B cell (primary cell): ENCODE measurements at regions not wholly inside any gene's neighbourhood (a gene's known extent, or its start where the extent isn't known, plus 50 kb on each side); places are given as distances from the start of the nearest gene placed in this dataset.
A peak's percentile ranks its signal among the peaks of the same experiment; 100 is the strongest.

Experiments used
- ATAC-seq: fragments of 200-7000 bp; cut with Tn5 transposase; one replicate; pipeline ENCODE4 v1.10.0; 2021; ENCODE audit warnings: low read depth, mild to moderate bottlenecking, moderate number of reproducible peaks, moderate library complexity
- CTCF ChIA-PET: fragments of 350-600 bp; sonication (Branson Sonifier 250); formaldehyde crosslinking; loops from one replicate; lab custom pipeline; 2021; ENCODE audit warnings: antibody characterized with exemption, inconsistent platforms; lab: Charles Lee
- POLR2A ChIA-PET: fragments of 350-600 bp; sonication (Branson Sonifier 250); formaldehyde crosslinking; loops from one replicate; lab custom pipeline; 2021; ENCODE audit warnings: antibody characterized with exemption; lab: Charles Lee
- DNase-seq: peaks from one replicate; pipeline ENCODE4 v3.0.0; 2013
- H2AFZ ChIP-seq: 2 replicates; pipeline ENCODE4 v1.6.1; 2012; ENCODE audit warnings: mild to moderate bottlenecking, low read depth, low read length; ENCODE audit not compliant: insufficient read depth, poor library complexity, severe bottlenecking
- H3K27ac ChIP-seq, 2 donors: 1 replicate in 1 of 2; 2 replicates in 1 of 2; pipeline ENCODE4 v1.5.1; 2012 to 2013; ENCODE audit warnings: low read length in 2 of 2, mild to moderate bottlenecking in 2 of 2, moderate library complexity in 1 of 2
- H3K27me3 ChIP-seq, 4 experiments: fragments of 200-600 bp in 1 of 4; sonication (generic) in 1 of 4; replicated peaks in 1 of 4; 1 replicate in 2 of 4; 2 replicates in 2 of 4; pipeline versions ENCODE4 v1.6.1 to v1.7.0; 2013 to 2016; ENCODE audit warnings: low read length in 3 of 4, mild to moderate bottlenecking in 2 of 4, mixed read lengths in 1 of 4, moderate library complexity in 1 of 4; ENCODE audit not compliant: insufficient read depth in 4 of 4, control insufficient read depth in 3 of 4; ENCODE audit errors: control extremely low read depth in 1 of 4
- H3K36me3 ChIP-seq, 2 experiments: replicated peaks in 1 of 2; 1 replicate in 1 of 2; 2 replicates in 1 of 2; pipeline versions ENCODE4 v1.6.1 to v1.7.1; 2013; ENCODE audit warnings: low read length in 1 of 2; ENCODE audit not compliant: insufficient read depth in 2 of 2, control insufficient read depth in 1 of 2; ENCODE audit errors: control extremely low read depth in 1 of 2, extremely low read depth in 1 of 2
- H3K4me1 ChIP-seq, 2 donors: fragments of 200-600 bp in 1 of 2; sonication (generic) in 1 of 2; 1 replicate in 1 of 2; 2 replicates in 1 of 2; pipeline versions ENCODE4 v1.5.1 to v1.6.1; 2013 to 2017; ENCODE audit warnings: low read length in 2 of 2; ENCODE audit not compliant: control insufficient read depth in 2 of 2, insufficient read depth in 2 of 2
- H3K4me2 ChIP-seq: replicated peaks from 2 replicates; pipeline ENCODE3; 2012; ENCODE audit warnings: mild to moderate bottlenecking, low read depth, low read length; ENCODE audit not compliant: poor library complexity, severe bottlenecking
- H3K4me3 ChIP-seq, 5 experiments: fragments of 200-600 bp in 1 of 5; sonication (generic) in 1 of 5; 1 replicate in 3 of 5; 2 replicates in 2 of 5; pipeline versions ENCODE4 v1.5.1 to v1.7.0; 2011 to 2016; ENCODE audit warnings: low read length in 4 of 5, mild to moderate bottlenecking in 4 of 5, low read depth in 2 of 5, control low read depth in 1 of 5, moderate library complexity in 1 of 5; ENCODE audit not compliant: insufficient read depth in 1 of 5; ENCODE audit errors: control extremely low read depth in 1 of 5, extremely low read depth in 1 of 5
- H3K79me2 ChIP-seq: fragments of 200-600 bp; sonication (generic); one replicate; pipeline ENCODE4 v1.6.0; 2016; ENCODE audit warnings: low read length; ENCODE audit not compliant: control insufficient read depth, insufficient read depth
- H3K9ac ChIP-seq: fragments of 200-600 bp; sonication (generic); 2 replicates; pipeline ENCODE4 v1.6.1; 2017; ENCODE audit warnings: mild to moderate bottlenecking, low read length, moderate library complexity
- H3K9me3 ChIP-seq, 3 donors: one replicate each; pipeline versions ENCODE4 v1.6.1 to v1.7.1; 2013; ENCODE audit warnings: low read length in 2 of 3; ENCODE audit not compliant: control insufficient read depth in 2 of 3, insufficient read depth in 1 of 3; ENCODE audit errors: control extremely low read depth in 1 of 3
- H4K20me1 ChIP-seq: 2 replicates; pipeline ENCODE4 v1.6.0; 2012; ENCODE audit warnings: mild to moderate bottlenecking, low read length; ENCODE audit not compliant: insufficient read depth, control insufficient read depth, poor library complexity, severe bottlenecking
- H3K27ac Mint-ChIP-seq: one replicate; pipeline ENCODE4 v1.8.0; 2021; ENCODE audit warnings: mixed read lengths
- H3K27me3 Mint-ChIP-seq: one replicate; pipeline ENCODE4 v1.8.0; 2021; ENCODE audit warnings: mixed read lengths
- H3K4me1 Mint-ChIP-seq: one replicate; pipeline ENCODE4 v1.8.0; 2021; ENCODE audit warnings: mixed read lengths
- H3K4me3 Mint-ChIP-seq: one replicate; pipeline ENCODE4 v1.8.0; 2021; ENCODE audit warnings: mixed read lengths
- H3K9me3 Mint-ChIP-seq: one replicate; pipeline ENCODE4 v1.8.0; 2022; ENCODE audit warnings: mixed read lengths; ENCODE audit not compliant: insufficient read depth
- EZH2 ChIP-seq: IDR thresholded peaks from 2 replicates; pipeline ENCODE4 v1.6.1; 2012; ENCODE audit warnings: borderline replicate concordance, low read depth, mild to moderate bottlenecking, moderate library complexity, low read length; ENCODE audit not compliant: insufficient read depth, poor library complexity, severe bottlenecking
- WGBS: methylation state at CpG from one replicate; pipeline ENCODE4 v1.1.5; 2013; ENCODE audit warnings: missing lambda C conversion rate; ENCODE audit not compliant: insufficient coverage; 5-methylcytosine and 5-hydroxymethylcytosine counted together
- intact Hi-C: fragments of 100-400 bp; cut with micrococcal nuclease; formaldehyde crosslinking; loops from one replicate; pipeline ENCODE4 v1.10.0; 2022
- TF ChIP-seq, protein P1 (sequence below): fragments of 200-600 bp; IDR thresholded peaks from one replicate; pipeline ENCODE4 v1.8.0; 2022; ENCODE audit warnings: antibody characterized with exemption, mild to moderate bottlenecking

DNA sequence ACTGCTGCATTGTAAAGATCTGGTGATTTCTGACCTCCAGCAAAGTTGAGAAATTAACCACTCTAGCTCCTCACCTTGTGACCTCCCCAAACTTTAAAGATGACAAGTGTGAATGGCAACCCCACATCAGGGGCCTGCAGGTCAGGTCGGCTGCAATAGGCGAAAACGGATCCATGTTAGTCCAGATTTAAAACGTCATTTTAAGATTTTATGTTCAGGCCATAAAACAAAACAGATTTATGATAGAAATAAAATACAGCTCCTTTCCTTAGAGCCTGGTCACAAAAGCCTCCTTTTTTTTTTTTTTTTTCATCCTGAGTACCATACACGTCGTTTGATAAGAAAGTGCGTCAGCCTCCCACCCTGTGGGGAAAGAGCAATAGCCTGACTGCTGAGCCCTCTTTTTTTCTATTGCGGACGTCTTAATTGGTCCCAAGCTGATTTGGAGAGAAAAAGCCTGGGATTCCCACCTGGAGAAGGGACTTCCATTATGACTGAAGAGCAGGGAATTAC lies 519.2 kb upstream of the NOX3 start:
- ATAC-seq (no peak), DNase-seq (no peak)
- Histone ChIP-seq H3K9me3 (no peaks in the 10 kb centered on the region), H3K36me3 (no peaks in the 10 kb centered on the region), H3K79me2 (no peaks in the 10 kb centered on the region), H3K9ac (no peak overlapping the region), H2AFZ (no peak overlapping the region), H3K27me3 (no peaks in the 10 kb centered on the region), H3K4me3 (no peak overlapping the region), H3K4me1 (peaks cover 7 to 8% of the 10 kb centered on the region in 2 donors), H3K4me2 (no peak overlapping the region), H3K27ac (no peak overlapping the region), H4K20me1 (no peaks in the 10 kb centered on the region)
- POLR2A ChIA-PET = no interaction called here
- intact Hi-C loops = no loop called here
- Mint-ChIP-seq H3K4me1 (peaks cover 11% of the 10 kb centered on the region), H3K27ac (no peak overlapping the region), H3K27me3 (peaks cover under 1% of the 10 kb centered on the region), H3K4me3 (peak overlapping the region; percentile 27), H3K9me3 (no peaks in the 10 kb centered on the region)
- WGBS = no CpG with 5 or more reads among the region's 9 CpGs
- CTCF ChIA-PET = no interaction called here
- TF ChIP-seq, protein P1, sequence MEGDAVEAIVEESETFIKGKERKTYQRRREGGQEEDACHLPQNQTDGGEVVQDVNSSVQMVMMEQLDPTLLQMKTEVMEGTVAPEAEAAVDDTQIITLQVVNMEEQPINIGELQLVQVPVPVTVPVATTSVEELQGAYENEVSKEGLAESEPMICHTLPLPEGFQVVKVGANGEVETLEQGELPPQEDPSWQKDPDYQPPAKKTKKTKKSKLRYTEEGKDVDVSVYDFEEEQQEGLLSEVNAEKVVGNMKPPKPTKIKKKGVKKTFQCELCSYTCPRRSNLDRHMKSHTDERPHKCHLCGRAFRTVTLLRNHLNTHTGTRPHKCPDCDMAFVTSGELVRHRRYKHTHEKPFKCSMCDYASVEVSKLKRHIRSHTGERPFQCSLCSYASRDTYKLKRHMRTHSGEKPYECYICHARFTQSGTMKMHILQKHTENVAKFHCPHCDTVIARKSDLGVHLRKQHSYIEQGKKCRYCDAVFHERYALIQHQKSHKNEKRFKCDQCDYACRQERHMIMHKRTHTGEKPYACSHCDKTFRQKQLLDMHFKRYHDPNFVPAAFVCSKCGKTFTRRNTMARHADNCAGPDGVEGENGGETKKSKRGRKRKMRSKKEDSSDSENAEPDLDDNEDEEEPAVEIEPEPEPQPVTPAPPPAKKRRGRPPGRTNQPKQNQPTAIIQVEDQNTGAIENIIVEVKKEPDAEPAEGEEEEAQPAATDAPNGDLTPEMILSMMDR = no peak
- no peak for TF ChIP-seq EZH2

DNA sequence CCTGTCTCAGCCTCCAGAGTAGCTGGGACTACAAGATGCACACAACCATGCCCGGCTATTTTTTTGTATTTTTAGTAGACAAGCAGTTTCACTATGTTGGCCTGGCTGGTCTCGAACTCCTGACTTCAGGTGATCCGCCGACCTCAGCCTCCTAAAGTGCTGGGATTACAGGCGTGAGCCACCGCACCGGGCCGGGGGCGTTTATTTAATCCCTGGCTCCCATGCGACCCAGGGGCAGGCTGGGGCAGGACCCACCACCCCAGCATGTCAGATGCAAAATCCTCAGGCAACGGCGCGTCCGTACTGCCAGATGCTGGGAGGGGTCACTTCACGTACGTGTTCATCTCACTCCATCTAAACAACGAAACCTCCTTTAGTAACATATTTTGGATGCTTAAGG lies 518.7 kb upstream of the NOX3 start:
- H3K4me1 Mint-ChIP-seq = peaks cover 11% of the 10 kb centered on the region
- 98% methylated on average over 9 of the region's 17 CpGs for WGBS
- ChIA-PET CTCF (no interaction called here), POLR2A (no interaction called here)
- H3K27me3 Mint-ChIP-seq = no peaks in the 10 kb centered on the region
- Histone ChIP-seq H3K9me3 (no peaks in the 10 kb centered on the region), H2AFZ (peak overlapping the region; percentile 94), H3K4me3 (no peak overlapping the region), H3K79me2 (no peaks in the 10 kb centered on the region), H3K27ac (no peak overlapping the region), H3K27me3 (no peaks in the 10 kb centered on the region), H3K4me2 (no peak overlapping the region), H4K20me1 (no peaks in the 10 kb centered on the region), H3K9ac (no peak overlapping the region), H3K36me3 (no peaks in the 10 kb centered on the region), H3K4me1 (peaks cover 7 to 8% of the 10 kb centered on the region in 2 donors)
- peak overlapping the region; percentile 27 for H3K4me3 Mint-ChIP-seq
- no peak for ATAC-seq
- DNase-seq = no peak
- no peaks in the 10 kb centered on the region for H3K9me3 Mint-ChIP-seq
- intact Hi-C loops = no loop called here
- TF ChIP-seq EZH2 = no peak
- TF ChIP-seq, protein P1 = no peak
- no peak overlapping the region for H3K27ac Mint-ChIP-seq
